Vagina (tissue), 2 donors: ENCODE measurements at regions not wholly inside any gene's neighbourhood (a gene's known extent, or its start where the extent isn't known, plus 50 kb on each side); places are given as distances from the start of the nearest gene placed in this dataset.

Source experiments
- CTCF ChIP-seq, 3 experiments: fragments of 450-650 bp in 2 of 3; fragments of 200-600 bp in 1 of 3; sonication (generic) in 1 of 3; IDR thresholded peaks; one replicate each; pipeline ENCODE4 v1.5.1; 2017 to 2019; ENCODE audit warnings: antibody characterized with exemption in 3 of 3, mild to moderate bottlenecking in 2 of 3, moderate library complexity in 2 of 3
- POLR2AphosphoS5 ChIP-seq, 2 donors: sonication (generic); formaldehyde crosslinking; IDR thresholded peaks; one replicate each; pipeline ENCODE4 v1.9.0; 2017; ENCODE audit warnings: antibody characterized with exemption in 2 of 2, mild to moderate bottlenecking in 2 of 2, low read depth in 1 of 2; ENCODE audit not compliant: insufficient read depth in 1 of 2

GRCh38 chr4:54941994-54942552 is 183.3 kb downstream of the KDR start:
- TF ChIP-seq CTCF (IDR thresholded peaks at IDR 0.05) = no peak
- no peak for TF ChIP-seq POLR2AphosphoS5 (IDR thresholded peaks at IDR 0.05; ENCODE audit: insufficient read depth in 1 of 2, low read depth in 1 of 2)
